Neural cell (in vitro differentiated cells): ENCODE measurements at regions not wholly inside any gene's neighbourhood (a gene's known extent, or its start where the extent isn't known, plus 50 kb on each side); places are given as distances from the start of the nearest gene placed in this dataset.

ENCODE experiments used
- CTCF ChIP-seq: fragments of 450-650 bp; IDR thresholded peaks from 2 replicates; pipeline ENCODE4 v1.5.1; 2014; ENCODE audit warnings: antibody characterized with exemption, mild to moderate bottlenecking, moderate library complexity; ENCODE audit not compliant: poor library complexity, severe bottlenecking
- EP300 ChIP-seq: fragments of 450-650 bp; conservative IDR thresholded peaks from 2 replicates; pipeline ENCODE4 v1.6.1; 2014; ENCODE audit warnings: antibody characterized with exemption, mild to moderate bottlenecking, moderate library complexity; ENCODE audit not compliant: poor library complexity, severe bottlenecking
- EZH2 ChIP-seq: fragments of 200-600, 300-800 bp; shearing (Covaris generic), sonication (generic); IDR thresholded peaks from 2 replicates; pipeline ENCODE4 v1.6.1; 2014; ENCODE audit warnings: antibody characterized with exemption, low read length, borderline replicate concordance, mild to moderate bottlenecking; ENCODE audit not compliant: insufficient read depth, poor library complexity, severe bottlenecking
- MXI1 ChIP-seq: fragments of 450-650 bp; conservative IDR thresholded peaks from 2 replicates; pipeline ENCODE4 v1.6.1; 2014; ENCODE audit warnings: antibody characterized with exemption, mild to moderate bottlenecking; ENCODE audit not compliant: poor library complexity, severe bottlenecking
- POLR2AphosphoS5 ChIP-seq: IDR thresholded peaks from 2 replicates; pipeline ENCODE4 v1.6.1; 2012
- RAD21 ChIP-seq: fragments of 450-650 bp; conservative IDR thresholded peaks from 2 replicates; pipeline ENCODE4 v1.6.1; 2014; ENCODE audit warnings: antibody characterized with exemption, mild to moderate bottlenecking, moderate library complexity
- REST ChIP-seq: IDR thresholded peaks from 2 replicates; pipeline ENCODE4 v1.6.1; 2012; ENCODE audit warnings: borderline replicate concordance
- SMC3 ChIP-seq: fragments of 450-650 bp; conservative IDR thresholded peaks from 2 replicates; pipeline ENCODE4 v1.6.1; 2014; ENCODE audit warnings: antibody characterized with exemption, mild to moderate bottlenecking, moderate library complexity; ENCODE audit not compliant: poor library complexity
- TAF1 ChIP-seq: IDR thresholded peaks from 2 replicates; pipeline ENCODE4 v1.6.1; 2012; ENCODE audit warnings: low read depth

GRCh38 chr14:61611880-61612630 lies 83.3 kb upstream of the HIF1A start:
- no peak for TF ChIP-seq REST
- no peak for TF ChIP-seq CTCF
- no peak for TF ChIP-seq TAF1
- no peak for TF ChIP-seq EP300
- no peak for TF ChIP-seq EZH2
- TF ChIP-seq RAD21: no peak
- TF ChIP-seq MXI1: no peak
- no peak for TF ChIP-seq POLR2AphosphoS5
- no peak for TF ChIP-seq SMC3
